ENCODE measurements at regions not wholly inside any gene's neighbourhood (a gene's known extent, or its start where the extent isn't known, plus 50 kb on each side); places are given as distances from the start of the nearest gene placed in this dataset.

- Histone ChIP-seq H3K27ac (no peak overlapping the region), H3K9me3 (no peaks in the 10 kb centered on the region), H3K36me3 (ENCODE audit: insufficient read depth in 1 of 2, low read depth in 1 of 2) (no peaks in the 10 kb centered on the region), H3K27me3 (ENCODE audit: insufficient read depth in 3 of 3, low read length in 2 of 3) (peaks cover 0 to 33% (median 0%) of the 10 kb centered on the region in 3 donors), H3K4me1 (no peaks in the 10 kb centered on the region), H3K4me3 (no peak overlapping the region)
- DNase-seq (no peak), ATAC-seq (no peak)
- 57 to 61% (median 60%) methylated on average over 9 of the region's 9 CpGs for WGBS, 3 donors
- intact Hi-C loops (cut with DNase I), result no loop called here
- no peak for TF ChIP-seq CTCF (IDR thresholded peaks at IDR 0.05)
Measured at GRCh38 chr22:22088658-22089458, 106.3 kb upstream of the TOP3B start.

- intact Hi-C loops (cut with DNase I), result no loop called here
- H3K36me3 ChIP-seq (ENCODE audit: insufficient read depth in 1 of 2, low read depth in 1 of 2), result no peaks in the 10 kb centered on the region
- H3K4me3 ChIP-seq, result no peak overlapping the region
- peaks cover 0 to 33% (median 0%) of the 10 kb centered on the region in 3 donors for H3K27me3 ChIP-seq (ENCODE audit: insufficient read depth in 3 of 3, low read length in 2 of 3)
- ATAC-seq, result no peak
- H3K27ac ChIP-seq, result no peak overlapping the region
- 77 to 80% (median 80%) methylated on average over 10 of the region's 10 CpGs for WGBS, 3 donors
- DNase-seq, result no peak
- no peak for TF ChIP-seq CTCF (IDR thresholded peaks at IDR 0.05)
- H3K4me1 ChIP-seq, result no peaks in the 10 kb centered on the region
- H3K9me3 ChIP-seq, result no peaks in the 10 kb centered on the region
Measured at GRCh38 chr22:22087854-22088657, 105.5 kb upstream of the TOP3B start.

- no peaks in the 10 kb centered on the region for H3K9me3 ChIP-seq
- no peak for ATAC-seq
- no peaks in the 10 kb centered on the region for H3K36me3 ChIP-seq (ENCODE audit: insufficient read depth in 1 of 2, low read depth in 1 of 2)
- no peaks in the 10 kb centered on the region for H3K4me1 ChIP-seq
- intact Hi-C loops (cut with DNase I), result no loop called here
- 57 to 83% (median 72%) methylated on average over 2 of the region's 2 CpGs for WGBS, 3 donors
- no peak overlapping the region for H3K27ac ChIP-seq
- no peak for TF ChIP-seq CTCF (IDR thresholded peaks at IDR 0.05)
- peaks cover 0 to 29% (median 0%) of the 10 kb centered on the region in 3 donors for H3K27me3 ChIP-seq (ENCODE audit: insufficient read depth in 3 of 3, low read length in 2 of 3)
- DNase-seq, result no peak
- H3K4me3 ChIP-seq, result no peak overlapping the region
Measured at GRCh38 chr22:22086501-22087158, 104.0 kb upstream of the TOP3B start.

- TF ChIP-seq CTCF (IDR thresholded peaks at IDR 0.05), result no peak
- no peak for DNase-seq
- H3K27me3 ChIP-seq (ENCODE audit: insufficient read depth in 3 of 3, low read length in 2 of 3), result peaks cover 0 to 28% (median 0%) of the 10 kb centered on the region in 3 donors
- intact Hi-C loops (cut with DNase I), result no loop called here
- no peaks in the 10 kb centered on the region for H3K9me3 ChIP-seq
- no peaks in the 10 kb centered on the region for H3K4me1 ChIP-seq
- WGBS, 3 donors, result 72 to 73% (median 72%) methylated on average over 5 of the region's 5 CpGs
- no peaks in the 10 kb centered on the region for H3K36me3 ChIP-seq (ENCODE audit: insufficient read depth in 1 of 2, low read depth in 1 of 2)
- no peak for ATAC-seq
- no peak overlapping the region for H3K27ac ChIP-seq
- no peak overlapping the region for H3K4me3 ChIP-seq
Measured at GRCh38 chr22:22085702-22086500, 103.3 kb upstream of the TOP3B start.

Measured in psoas muscle (tissue), 7 donors.